Right atrium auricular region (tissue), 2 donors: ENCODE measurements at regions not wholly inside any gene's neighbourhood (a gene's known extent, or its start where the extent isn't known, plus 50 kb on each side); places are given as distances from the start of the nearest gene placed in this dataset.

Experiments used
- DNase-seq: peaks from one replicate; pipeline ENCODE4 v3.0.0-alpha.2; 2019; ENCODE audit warnings: low spot score
- H3K27ac ChIP-seq, 2 donors: fragments of 200-600 bp; sonication (generic); 1 replicate in 1 of 2; 2 replicates in 1 of 2; pipeline ENCODE4 v1.5.1; 2016 to 2019
- H3K27me3 ChIP-seq, 2 donors: fragments of 200-600 bp; sonication (generic); one replicate each; pipeline versions ENCODE4 v1.5.1 to v1.6.0; 2017 to 2019
- H3K36me3 ChIP-seq: fragments of 200-600 bp; sonication (generic); one replicate; pipeline ENCODE4 v1.5.1; 2016
- H3K4me1 ChIP-seq, 2 donors: fragments of 200-600 bp; sonication (generic); one replicate each; pipeline versions ENCODE4 v1.5.1 to v1.6.0; 2017 to 2019
- H3K4me3 ChIP-seq, 2 donors: fragments of 200-600 bp; sonication (generic); 1 replicate in 1 of 2; 2 replicates in 1 of 2; pipeline ENCODE4 v1.5.1; 2017 to 2019; ENCODE audit warnings: mild to moderate bottlenecking in 1 of 2, moderate library complexity in 1 of 2
- H3K9me3 ChIP-seq, 2 donors: fragments of 200-600 bp; sonication (generic); one replicate each; pipeline ENCODE4 v1.5.1; 2019
- TF ChIP-seq, protein P1 (sequence below), 2 donors: fragments of 200-600 bp; sonication (generic); IDR thresholded peaks; one replicate each; pipeline ENCODE4 v1.5.1; 2019; ENCODE audit warnings: antibody characterized with exemption in 2 of 2

DNA sequence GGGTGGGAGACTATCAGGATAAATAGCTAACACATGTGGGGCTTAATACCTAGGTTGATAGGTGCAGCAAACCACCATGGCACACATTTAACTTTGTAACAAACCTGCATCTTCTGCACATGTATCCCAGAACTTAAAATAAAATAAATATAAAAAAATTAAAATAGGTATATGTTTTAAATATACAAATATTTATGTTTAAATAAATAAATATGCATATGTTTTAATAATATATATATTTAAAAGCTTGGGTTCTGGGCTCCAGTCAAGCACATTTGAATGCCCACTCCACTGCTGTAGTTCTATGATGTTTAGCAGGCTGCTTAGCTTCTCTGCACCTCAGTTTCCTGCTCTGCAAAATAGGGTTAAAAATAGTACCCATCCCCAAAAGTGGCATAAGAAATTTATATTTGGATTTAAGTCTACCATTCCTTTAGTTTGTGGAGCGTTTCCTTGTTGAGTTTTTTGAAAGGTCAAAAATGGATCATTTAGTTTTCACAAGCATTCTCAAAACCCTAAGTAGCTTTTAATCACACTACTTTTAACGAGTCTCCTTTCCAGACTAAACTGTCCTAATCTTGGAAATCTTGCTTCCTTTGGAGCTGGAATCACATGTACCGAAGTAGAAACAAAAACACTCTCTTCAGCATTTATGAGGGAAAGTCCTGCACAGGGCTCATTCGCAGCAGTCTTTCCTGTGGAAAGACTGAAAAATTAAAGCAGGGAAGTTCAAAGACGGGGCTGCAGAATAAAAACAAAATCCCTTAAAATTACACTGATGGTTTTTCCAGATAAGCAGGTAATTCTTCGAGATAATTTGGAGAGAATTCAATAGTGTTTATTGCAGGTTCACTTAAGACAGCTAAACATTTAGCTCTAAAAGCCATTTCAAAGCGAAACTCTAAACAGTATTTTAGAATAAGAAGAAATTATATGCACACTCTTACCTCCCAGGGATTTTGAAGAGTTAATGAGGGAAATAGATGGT is 111.7 kb upstream of the LYZL1 start:
- Histone ChIP-seq H3K4me1 (no peaks in the 10 kb centered on the region), H3K36me3 (no peaks in the 10 kb centered on the region), H3K9me3 (no peaks in the 10 kb centered on the region), H3K4me3 (no peak overlapping the region), H3K27ac (no peak overlapping the region), H3K27me3 (no peaks in the 10 kb centered on the region)
- no peak for DNase-seq
- TF ChIP-seq, protein P1, sequence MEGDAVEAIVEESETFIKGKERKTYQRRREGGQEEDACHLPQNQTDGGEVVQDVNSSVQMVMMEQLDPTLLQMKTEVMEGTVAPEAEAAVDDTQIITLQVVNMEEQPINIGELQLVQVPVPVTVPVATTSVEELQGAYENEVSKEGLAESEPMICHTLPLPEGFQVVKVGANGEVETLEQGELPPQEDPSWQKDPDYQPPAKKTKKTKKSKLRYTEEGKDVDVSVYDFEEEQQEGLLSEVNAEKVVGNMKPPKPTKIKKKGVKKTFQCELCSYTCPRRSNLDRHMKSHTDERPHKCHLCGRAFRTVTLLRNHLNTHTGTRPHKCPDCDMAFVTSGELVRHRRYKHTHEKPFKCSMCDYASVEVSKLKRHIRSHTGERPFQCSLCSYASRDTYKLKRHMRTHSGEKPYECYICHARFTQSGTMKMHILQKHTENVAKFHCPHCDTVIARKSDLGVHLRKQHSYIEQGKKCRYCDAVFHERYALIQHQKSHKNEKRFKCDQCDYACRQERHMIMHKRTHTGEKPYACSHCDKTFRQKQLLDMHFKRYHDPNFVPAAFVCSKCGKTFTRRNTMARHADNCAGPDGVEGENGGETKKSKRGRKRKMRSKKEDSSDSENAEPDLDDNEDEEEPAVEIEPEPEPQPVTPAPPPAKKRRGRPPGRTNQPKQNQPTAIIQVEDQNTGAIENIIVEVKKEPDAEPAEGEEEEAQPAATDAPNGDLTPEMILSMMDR (IDR thresholded peaks at IDR 0.05): no peak

DNA sequence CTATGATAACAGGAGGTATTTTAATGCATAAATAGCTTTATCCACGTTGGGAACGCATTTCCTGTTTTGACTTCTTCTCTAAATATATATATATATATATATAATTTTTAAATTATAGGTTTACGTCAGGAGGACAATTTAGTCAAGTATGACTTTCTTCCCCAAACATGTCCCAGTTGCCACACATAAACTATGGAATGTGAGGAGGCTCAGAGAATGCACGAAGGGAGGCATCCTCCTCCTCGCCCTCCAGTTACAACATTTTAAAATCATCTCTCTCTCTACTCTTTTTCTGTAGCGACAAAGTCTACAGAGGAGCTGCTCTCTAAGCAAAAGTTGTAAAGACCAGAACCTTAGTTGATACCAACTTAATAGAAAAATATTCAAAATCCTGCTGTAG is 106.9 kb upstream of the LYZL1 start:
- H3K27me3 ChIP-seq: no peaks in the 10 kb centered on the region
- TF ChIP-seq, protein P1 (IDR thresholded peaks at IDR 0.05): no peak
- H3K27ac ChIP-seq: no peak overlapping the region

DNA sequence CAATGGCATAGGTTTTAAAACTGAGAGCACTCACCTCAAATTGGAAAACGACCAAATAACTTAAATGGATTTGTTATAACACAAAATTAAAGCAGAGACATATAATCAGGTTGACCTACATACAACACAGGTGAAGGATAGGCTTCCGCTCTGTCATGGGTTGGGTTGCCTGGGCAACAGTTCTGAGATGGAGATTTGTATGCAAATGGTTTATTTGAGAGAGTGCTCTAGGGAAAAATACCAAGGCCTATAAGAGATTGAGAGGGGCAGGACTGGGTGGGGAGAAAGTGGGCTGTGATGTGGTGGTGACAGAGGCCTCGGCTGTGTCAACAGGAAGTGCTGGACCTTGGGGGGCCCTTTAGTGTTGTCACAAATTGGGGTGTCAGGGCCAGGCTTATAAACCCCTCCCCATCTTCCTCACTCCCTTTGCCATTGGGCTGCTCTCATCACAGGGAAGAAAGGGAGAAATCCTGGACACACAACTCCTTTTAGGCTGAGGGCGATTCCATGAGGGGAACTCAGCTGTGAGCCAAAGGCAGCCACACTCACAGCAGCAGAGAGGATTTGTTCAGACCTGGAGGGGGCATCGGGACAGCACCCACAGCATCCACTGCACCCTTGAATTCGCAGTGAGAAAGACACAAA is 105.4 kb upstream of the LYZL1 start:
- H3K27ac ChIP-seq: no peak overlapping the region
- H3K36me3 ChIP-seq: no peaks in the 10 kb centered on the region
- H3K4me3 ChIP-seq: no peak overlapping the region
- no peaks in the 10 kb centered on the region for H3K9me3 ChIP-seq
- no peaks in the 10 kb centered on the region for H3K4me1 ChIP-seq
- TF ChIP-seq, protein P1 (IDR thresholded peaks at IDR 0.05): no peak
- DNase-seq: no peak
- no peaks in the 10 kb centered on the region for H3K27me3 ChIP-seq

More for the DNA sequence above, 106.9 kb upstream of the LYZL1 start:
- no peaks in the 10 kb centered on the region for H3K36me3 ChIP-seq
- H3K4me1 ChIP-seq: no peaks in the 10 kb centered on the region
- no peak for DNase-seq
- H3K9me3 ChIP-seq: no peaks in the 10 kb centered on the region
- H3K4me3 ChIP-seq: no peak overlapping the region

DNA sequence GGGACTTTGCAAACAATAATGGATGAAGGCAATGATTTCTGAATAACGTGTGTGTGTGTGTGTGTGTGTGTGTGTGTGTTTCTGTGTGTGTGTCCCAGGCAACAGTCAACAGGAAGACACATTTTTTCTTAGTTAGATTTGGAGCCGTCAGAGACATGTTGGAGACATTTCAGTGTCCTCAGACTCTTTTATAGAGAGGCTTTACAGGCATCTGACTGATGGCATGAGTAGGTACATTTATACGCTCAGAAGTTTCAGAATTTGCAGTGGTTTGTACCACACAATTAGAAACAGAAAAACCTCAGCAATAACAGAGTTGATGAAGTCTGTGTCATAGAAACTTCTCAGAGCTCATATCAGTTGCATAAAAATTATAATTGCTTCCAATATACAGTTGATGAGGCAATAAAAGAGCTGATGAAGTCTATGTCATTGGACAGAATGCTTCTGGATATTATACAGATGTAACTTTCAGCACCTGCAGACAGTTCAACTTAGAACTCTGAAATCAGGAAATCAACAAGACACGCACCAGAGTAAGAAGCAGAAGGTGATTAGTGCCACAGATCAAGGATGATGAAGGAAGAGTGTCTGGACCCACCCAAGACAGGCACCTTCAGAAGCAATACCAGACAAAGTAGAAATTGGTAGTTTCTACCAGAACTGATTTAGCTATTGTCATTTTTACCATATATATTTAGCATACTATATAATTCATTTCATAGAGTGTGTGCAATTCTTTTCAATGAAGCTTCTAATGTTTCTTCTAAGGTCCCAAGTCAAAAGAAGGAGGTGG is 104.5 kb upstream of the LYZL1 start:
- Histone ChIP-seq H3K36me3 (no peaks in the 10 kb centered on the region), H3K4me3 (no peak overlapping the region), H3K4me1 (no peaks in the 10 kb centered on the region), H3K27me3 (no peaks in the 10 kb centered on the region), H3K9me3 (no peaks in the 10 kb centered on the region), H3K27ac (no peak overlapping the region)
- TF ChIP-seq, protein P1 (IDR thresholded peaks at IDR 0.05): no peak
- no peak for DNase-seq

DNA sequence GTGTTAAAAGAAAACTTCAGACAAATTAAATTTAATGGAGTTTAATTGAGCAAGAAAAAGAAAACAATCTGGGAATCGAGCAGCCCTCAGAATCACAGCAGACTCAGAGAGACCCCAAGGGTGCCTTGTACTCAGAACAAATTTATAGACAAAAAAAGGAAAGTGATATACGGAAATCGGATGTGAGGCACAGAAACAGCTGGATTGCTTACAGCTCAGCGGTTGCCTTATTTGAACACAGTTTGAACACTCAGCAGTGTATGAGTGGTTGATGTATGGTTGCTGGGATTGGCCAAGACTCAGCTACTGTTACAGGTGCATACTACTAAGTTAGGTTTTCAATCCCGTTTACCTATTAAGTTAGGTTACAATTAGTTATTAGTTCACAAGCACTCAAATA is 103.8 kb upstream of the LYZL1 start:
- H3K4me3 ChIP-seq: no peak overlapping the region
- TF ChIP-seq, protein P1 (IDR thresholded peaks at IDR 0.05): no peak
- H3K9me3 ChIP-seq: no peaks in the 10 kb centered on the region
- no peaks in the 10 kb centered on the region for H3K36me3 ChIP-seq
- H3K27ac ChIP-seq: no peak overlapping the region
- DNase-seq: no peak
- H3K27me3 ChIP-seq: no peaks in the 10 kb centered on the region
- no peaks in the 10 kb centered on the region for H3K4me1 ChIP-seq
